ENCODE measurements at regions not wholly inside any gene's neighbourhood (a gene's known extent, or its start where the extent isn't known, plus 50 kb on each side); places are given as distances from the start of the nearest gene placed in this dataset.

DNA sequence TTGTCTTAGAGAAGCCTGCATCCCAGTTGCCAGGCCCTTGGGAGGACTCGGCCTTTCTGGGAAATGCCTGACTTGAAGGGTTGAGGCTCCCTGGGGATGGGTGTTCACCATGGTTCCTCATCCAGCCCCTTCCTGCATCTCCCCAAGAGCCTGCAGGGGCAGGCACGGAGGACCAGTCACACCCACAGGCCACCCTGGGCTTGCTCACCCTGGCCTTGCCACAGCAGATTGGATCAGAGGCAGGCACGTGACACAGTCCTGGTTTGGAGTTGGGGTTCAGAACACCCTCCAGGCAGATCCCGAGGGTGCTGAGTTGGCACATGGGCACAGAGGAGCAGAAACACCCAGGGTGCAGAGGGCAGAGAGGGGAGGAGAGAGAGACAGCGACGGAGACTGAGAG is 286.1 kb downstream of the PBX3 start:
- H3K9me3 ChIP-seq = no peaks in the 10 kb centered on the region
- TF ChIP-seq EP300 (IDR thresholded peaks at IDR 0.05) = no peak
- TF ChIP-seq POLR2A (IDR thresholded peaks at IDR 0.05) = no peak
- TF ChIP-seq, protein P1, sequence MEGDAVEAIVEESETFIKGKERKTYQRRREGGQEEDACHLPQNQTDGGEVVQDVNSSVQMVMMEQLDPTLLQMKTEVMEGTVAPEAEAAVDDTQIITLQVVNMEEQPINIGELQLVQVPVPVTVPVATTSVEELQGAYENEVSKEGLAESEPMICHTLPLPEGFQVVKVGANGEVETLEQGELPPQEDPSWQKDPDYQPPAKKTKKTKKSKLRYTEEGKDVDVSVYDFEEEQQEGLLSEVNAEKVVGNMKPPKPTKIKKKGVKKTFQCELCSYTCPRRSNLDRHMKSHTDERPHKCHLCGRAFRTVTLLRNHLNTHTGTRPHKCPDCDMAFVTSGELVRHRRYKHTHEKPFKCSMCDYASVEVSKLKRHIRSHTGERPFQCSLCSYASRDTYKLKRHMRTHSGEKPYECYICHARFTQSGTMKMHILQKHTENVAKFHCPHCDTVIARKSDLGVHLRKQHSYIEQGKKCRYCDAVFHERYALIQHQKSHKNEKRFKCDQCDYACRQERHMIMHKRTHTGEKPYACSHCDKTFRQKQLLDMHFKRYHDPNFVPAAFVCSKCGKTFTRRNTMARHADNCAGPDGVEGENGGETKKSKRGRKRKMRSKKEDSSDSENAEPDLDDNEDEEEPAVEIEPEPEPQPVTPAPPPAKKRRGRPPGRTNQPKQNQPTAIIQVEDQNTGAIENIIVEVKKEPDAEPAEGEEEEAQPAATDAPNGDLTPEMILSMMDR (IDR thresholded peaks at IDR 0.05) = no peak
- no peak for DNase-seq (ENCODE audit: low spot score in 2 of 2)
- no peaks in the 10 kb centered on the region for H3K4me1 ChIP-seq
- no peak overlapping the region for H3K27ac ChIP-seq
- no peak overlapping the region for H3K4me3 ChIP-seq
- no peaks in the 10 kb centered on the region for H3K36me3 ChIP-seq
- H3K27me3 ChIP-seq = peaks cover 0 to 8% of the 10 kb centered on the region in 2 donors
- WGBS, 2 donors = 68 to 69% methylated on average over 6 of the region's 6 CpGs

DNA sequence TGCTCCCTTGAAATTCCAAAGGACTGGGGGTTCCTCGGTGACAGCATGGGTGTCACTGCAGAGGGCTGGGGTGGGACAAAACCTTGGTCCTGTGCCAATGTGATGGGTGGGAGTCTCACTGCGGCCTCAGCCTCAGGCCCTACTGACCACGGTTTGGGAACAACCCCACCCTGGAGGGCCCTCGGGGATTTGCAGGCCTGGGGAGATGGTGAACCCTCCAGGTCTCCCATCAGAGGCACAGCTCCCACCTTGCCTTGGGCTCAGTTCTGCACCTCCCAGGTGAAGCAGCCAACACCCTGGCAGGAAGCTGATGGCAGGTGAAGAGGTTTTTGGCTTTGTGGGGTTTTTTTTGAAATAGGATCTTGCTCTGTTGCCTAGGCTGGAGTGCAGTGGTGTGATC is 286.8 kb downstream of the PBX3 start:
- no peaks in the 10 kb centered on the region for H3K9me3 ChIP-seq
- TF ChIP-seq POLR2A (IDR thresholded peaks at IDR 0.05) (no peak), EP300 (IDR thresholded peaks at IDR 0.05) (no peak)
- TF ChIP-seq, protein P1 (IDR thresholded peaks at IDR 0.05) = no peak
- no peaks in the 10 kb centered on the region for H3K4me1 ChIP-seq
- peaks cover 0 to 8% of the 10 kb centered on the region in 2 donors for H3K27me3 ChIP-seq
- DNase-seq (ENCODE audit: low spot score in 2 of 2) = no peak
- no peaks in the 10 kb centered on the region for H3K36me3 ChIP-seq
- no peak overlapping the region for H3K27ac ChIP-seq
- WGBS, 2 donors = 69 to 81% methylated on average over 4 of the region's 4 CpGs
- no peak overlapping the region for H3K4me3 ChIP-seq

DNA sequence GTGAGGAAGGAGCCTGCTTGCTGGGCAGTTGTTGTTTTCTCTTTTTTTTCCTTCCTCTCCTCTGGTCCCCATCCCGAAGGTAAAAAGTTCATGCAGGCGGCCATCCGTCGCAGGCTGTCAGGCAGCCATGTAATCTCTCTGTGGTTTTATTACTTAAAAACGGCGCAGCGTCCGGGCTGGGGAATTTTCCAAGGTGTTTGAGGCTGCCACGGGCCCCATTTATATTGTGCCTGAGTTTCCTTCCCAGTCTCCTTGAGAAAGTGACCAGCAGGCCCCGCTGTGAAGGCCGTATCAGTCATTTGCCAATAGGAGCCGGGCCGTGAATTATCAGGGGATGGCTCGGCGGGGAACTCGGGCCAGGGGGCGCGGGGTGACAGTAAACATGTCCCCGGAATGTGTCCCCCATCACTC is 289.7 kb downstream of the PBX3 start:
- Histone ChIP-seq H3K27me3 (peaks cover 0 to 8% of the 10 kb centered on the region in 2 donors), H3K4me1 (no peaks in the 10 kb centered on the region), H3K27ac (no peak overlapping the region), H3K9me3 (peaks cover 0 to 2% (median 0%) of the 10 kb centered on the region in 4 donors), H3K4me3 (no peak overlapping the region), H3K36me3 (no peaks in the 10 kb centered on the region)
- TF ChIP-seq EP300 (IDR thresholded peaks at IDR 0.05) (no peak), POLR2A (IDR thresholded peaks at IDR 0.05) (no peak)
- TF ChIP-seq, protein P1 (IDR thresholded peaks at IDR 0.05) = no peak
- DNase-seq (ENCODE audit: low spot score in 2 of 2) = no peak
- 10 to 24% methylated on average over 19 of the region's 19 CpGs for WGBS, 2 donors

DNA sequence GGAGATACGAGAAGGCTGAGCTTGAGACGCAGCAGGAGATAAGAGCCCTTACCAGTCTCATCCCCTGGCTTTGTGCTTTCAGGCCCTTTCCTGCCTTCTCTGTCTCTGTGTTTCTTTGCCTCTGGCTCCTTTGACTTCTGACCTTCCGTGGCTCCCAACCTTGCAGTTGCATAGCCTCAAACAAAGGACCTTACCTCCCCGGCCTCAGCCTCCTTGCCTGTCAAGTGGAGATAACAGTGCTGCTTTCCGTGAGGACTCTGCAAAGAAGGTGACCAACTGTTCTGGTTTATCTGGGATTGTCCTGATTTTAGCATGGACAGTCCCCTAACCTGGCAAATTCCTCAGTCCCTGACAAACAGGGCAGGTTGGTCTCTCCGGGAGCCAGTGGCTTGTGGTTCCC is 287.8 kb upstream of the MVB12B start:
- Histone ChIP-seq H3K9me3 (peaks cover 0 to 18% (median 0%) of the 10 kb centered on the region in 4 donors), H3K27me3 (peaks cover 0 to 1% of the 10 kb centered on the region in 2 donors), H3K27ac (no peak overlapping the region), H3K4me3 (no peak overlapping the region), H3K36me3 (no peaks in the 10 kb centered on the region), H3K4me1 (no peaks in the 10 kb centered on the region)
- WGBS, 2 donors = 76 to 80% methylated on average over 6 of the region's 6 CpGs
- DNase-seq (ENCODE audit: low spot score in 2 of 2) = no peak
- TF ChIP-seq, protein P1 (IDR thresholded peaks at IDR 0.05) = no peak
- no peak for TF ChIP-seq EP300 (IDR thresholded peaks at IDR 0.05)
- no peak for TF ChIP-seq POLR2A (IDR thresholded peaks at IDR 0.05)

DNA sequence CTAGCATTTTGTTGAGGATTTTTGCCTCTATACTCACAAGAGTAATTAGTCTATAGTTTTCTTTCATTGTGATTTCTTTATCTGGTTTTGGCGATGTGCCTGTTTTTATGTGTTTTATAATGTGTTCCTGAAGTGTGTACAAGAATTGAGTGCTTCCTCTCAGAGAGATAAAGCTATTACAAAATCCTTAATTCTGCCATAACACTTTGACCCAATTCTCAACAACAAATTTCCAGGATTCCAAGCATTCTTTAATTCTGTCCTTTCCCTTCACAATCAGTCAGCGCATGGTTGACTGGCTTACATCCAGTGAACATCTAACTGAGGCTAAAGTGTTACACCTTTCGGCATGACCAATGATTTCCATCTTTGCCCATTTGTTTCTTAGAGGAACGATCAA is 282.9 kb upstream of the MVB12B start:
- Histone ChIP-seq H3K4me3 (no peak overlapping the region), H3K4me1 (no peaks in the 10 kb centered on the region), H3K27me3 (no peaks in the 10 kb centered on the region), H3K27ac (no peak overlapping the region), H3K36me3 (no peaks in the 10 kb centered on the region), H3K9me3 (peaks cover 0 to 52% (median 3%) of the 10 kb centered on the region in 4 donors)
- 71 to 77% methylated on average over 4 of the region's 4 CpGs for WGBS, 2 donors
- DNase-seq (ENCODE audit: low spot score in 2 of 2) = no peak
- TF ChIP-seq EP300 (IDR thresholded peaks at IDR 0.05) = no peak
- no peak for TF ChIP-seq POLR2A (IDR thresholded peaks at IDR 0.05)
- TF ChIP-seq, protein P1 (IDR thresholded peaks at IDR 0.05) = no peak
